Upper lobe of right lung (tissue), 1 donor: ENCODE measurements at regions not wholly inside any gene's neighbourhood (a gene's known extent, or its start where the extent isn't known, plus 50 kb on each side); places are given as distances from the start of the nearest gene placed in this dataset.

Experiments
- ATAC-seq: fragments of 200-7000 bp; cut with Tn5 transposase; one replicate; pipeline ENCODE4 v1.9.1; 2020; ENCODE audit warnings: mild to moderate bottlenecking, moderate library complexity
- DNase-seq: peaks from one replicate; pipeline ENCODE4 v3.0.0-alpha.2; 2020
- H3K27ac ChIP-seq: fragments of 200-600 bp; one replicate; pipeline ENCODE4 v1.8.0; 2022
- H3K27me3 ChIP-seq: fragments of 200-600 bp; one replicate; pipeline ENCODE4 v1.8.0; 2022; ENCODE audit warnings: mild to moderate bottlenecking
- H3K36me3 ChIP-seq: fragments of 200-600 bp; one replicate; pipeline ENCODE4 v1.8.0; 2022
- H3K4me1 ChIP-seq: fragments of 200-600 bp; one replicate; pipeline ENCODE4 v1.8.0; 2022
- H3K4me3 ChIP-seq: fragments of 200-600 bp; one replicate; pipeline ENCODE4 v1.8.0; 2022; ENCODE audit warnings: mild to moderate bottlenecking
- H3K9me3 ChIP-seq: fragments of 200-600 bp; one replicate; pipeline ENCODE4 v1.8.0; 2022
- intact Hi-C: fragments of 100-400 bp; cut with DNase I; formaldehyde crosslinking; loops from one replicate; pipeline ENCODE4 v1.11.0; 2022
- TF ChIP-seq, protein P1 (sequence below): fragments of 200-600 bp; IDR thresholded peaks from one replicate; pipeline ENCODE4 v1.8.0; 2022; ENCODE audit warnings: antibody characterized with exemption
- donor health status: DM: no; HTN: yes; CAD: no; lungs with severe emphysema.

DNA sequence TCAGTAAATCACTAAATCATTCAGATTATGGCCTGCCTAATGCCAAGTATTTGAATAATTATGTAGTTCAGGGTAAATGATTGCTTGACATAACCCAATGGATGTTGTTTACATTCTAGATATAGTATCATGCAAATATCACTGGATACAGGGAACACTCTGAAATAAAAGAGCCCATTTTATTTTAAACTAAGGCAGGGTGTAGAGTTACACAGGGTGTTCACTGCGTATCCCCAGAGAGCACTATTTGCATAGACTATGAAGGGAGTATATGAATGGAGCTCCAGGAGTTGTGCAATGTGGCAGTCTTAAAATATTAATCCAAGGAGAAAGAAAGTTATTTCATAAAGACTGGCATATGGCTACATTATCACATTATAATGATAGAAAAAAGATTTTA is 701.1 kb upstream of the KLHL29 start:
- ATAC-seq (no peak), DNase-seq (no peak)
- Histone ChIP-seq H3K27ac (no peak overlapping the region), H3K36me3 (no peaks in the 10 kb centered on the region), H3K27me3 (no peaks in the 10 kb centered on the region), H3K9me3 (no peaks in the 10 kb centered on the region), H3K4me1 (no peaks in the 10 kb centered on the region), H3K4me3 (no peak overlapping the region)
- TF ChIP-seq, protein P1, sequence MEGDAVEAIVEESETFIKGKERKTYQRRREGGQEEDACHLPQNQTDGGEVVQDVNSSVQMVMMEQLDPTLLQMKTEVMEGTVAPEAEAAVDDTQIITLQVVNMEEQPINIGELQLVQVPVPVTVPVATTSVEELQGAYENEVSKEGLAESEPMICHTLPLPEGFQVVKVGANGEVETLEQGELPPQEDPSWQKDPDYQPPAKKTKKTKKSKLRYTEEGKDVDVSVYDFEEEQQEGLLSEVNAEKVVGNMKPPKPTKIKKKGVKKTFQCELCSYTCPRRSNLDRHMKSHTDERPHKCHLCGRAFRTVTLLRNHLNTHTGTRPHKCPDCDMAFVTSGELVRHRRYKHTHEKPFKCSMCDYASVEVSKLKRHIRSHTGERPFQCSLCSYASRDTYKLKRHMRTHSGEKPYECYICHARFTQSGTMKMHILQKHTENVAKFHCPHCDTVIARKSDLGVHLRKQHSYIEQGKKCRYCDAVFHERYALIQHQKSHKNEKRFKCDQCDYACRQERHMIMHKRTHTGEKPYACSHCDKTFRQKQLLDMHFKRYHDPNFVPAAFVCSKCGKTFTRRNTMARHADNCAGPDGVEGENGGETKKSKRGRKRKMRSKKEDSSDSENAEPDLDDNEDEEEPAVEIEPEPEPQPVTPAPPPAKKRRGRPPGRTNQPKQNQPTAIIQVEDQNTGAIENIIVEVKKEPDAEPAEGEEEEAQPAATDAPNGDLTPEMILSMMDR = no peak
- intact Hi-C loops = no loop called here

DNA sequence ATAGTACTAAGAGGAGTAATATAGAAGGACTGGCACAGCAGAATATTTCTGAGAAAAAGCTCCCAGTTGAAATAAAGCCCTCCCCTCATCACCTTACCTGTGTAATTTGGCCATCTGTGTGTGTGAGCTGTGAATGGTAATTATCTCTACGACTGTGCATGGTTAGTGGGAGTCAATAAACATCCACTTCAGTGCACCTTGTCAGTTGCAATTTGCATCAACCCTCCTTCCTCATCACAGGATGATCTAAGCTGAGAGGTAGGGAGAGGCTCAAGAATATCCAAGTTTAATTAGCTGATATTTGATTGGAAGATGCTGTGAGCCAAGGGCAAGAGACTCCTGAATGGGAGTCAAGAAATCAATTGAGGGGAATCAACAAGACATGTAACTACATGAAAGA is 694.9 kb upstream of the KLHL29 start:
- no peaks in the 10 kb centered on the region for H3K4me1 ChIP-seq
- no peaks in the 10 kb centered on the region for H3K27me3 ChIP-seq
- DNase-seq (no peak), ATAC-seq (no peak)
- no peak overlapping the region for H3K27ac ChIP-seq
- H3K36me3 ChIP-seq = no peaks in the 10 kb centered on the region
- no peaks in the 10 kb centered on the region for H3K9me3 ChIP-seq
- TF ChIP-seq, protein P1 = no peak
- intact Hi-C loops = no loop called here
- no peak overlapping the region for H3K4me3 ChIP-seq

DNA sequence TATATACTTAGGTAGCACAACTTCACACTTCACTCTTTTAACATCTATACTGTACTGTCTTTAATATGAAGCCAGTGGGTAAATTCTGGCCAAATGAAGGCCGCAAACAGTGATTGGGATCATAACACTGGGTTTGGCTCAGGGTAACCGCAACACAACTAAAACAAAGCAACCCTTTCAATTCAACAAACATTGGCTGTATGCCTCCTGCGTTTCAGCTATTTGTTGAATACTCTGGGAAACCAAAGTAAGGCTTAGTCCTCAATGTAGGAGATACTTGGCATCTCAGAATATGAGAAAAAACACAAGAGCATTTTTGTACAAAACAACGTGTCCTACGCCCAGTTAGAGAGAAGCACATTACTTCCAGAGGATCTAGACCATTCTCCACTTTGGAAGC is 693.3 kb upstream of the KLHL29 start:
- intact Hi-C loops = no loop called here
- Histone ChIP-seq H3K9me3 (no peaks in the 10 kb centered on the region), H3K4me1 (no peaks in the 10 kb centered on the region), H3K36me3 (no peaks in the 10 kb centered on the region), H3K4me3 (no peak overlapping the region), H3K27ac (no peak overlapping the region), H3K27me3 (no peaks in the 10 kb centered on the region)
- ATAC-seq (no peak), DNase-seq (no peak)
- TF ChIP-seq, protein P1 = no peak

DNA sequence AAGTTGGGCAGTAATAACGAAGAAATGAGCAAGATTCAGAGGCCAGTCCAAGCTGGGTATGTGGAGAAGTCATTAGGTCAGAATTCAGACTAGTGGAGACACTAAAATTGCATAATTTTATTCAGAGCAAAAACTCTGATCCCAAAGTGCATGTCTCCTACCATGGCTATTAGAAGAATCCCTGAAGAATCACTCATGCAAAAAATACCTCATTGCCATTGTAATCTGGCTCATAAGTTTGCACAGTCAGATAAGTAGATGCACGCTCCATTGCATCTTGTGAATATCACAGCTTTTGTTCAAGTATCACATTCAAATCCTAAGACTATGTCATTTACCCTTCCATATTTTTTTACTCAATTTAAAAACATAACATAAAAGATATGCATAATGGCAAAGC is 692.2 kb upstream of the KLHL29 start:
- no peak overlapping the region for H3K4me3 ChIP-seq
- intact Hi-C loops = no loop called here
- no peak for ATAC-seq

DNA sequence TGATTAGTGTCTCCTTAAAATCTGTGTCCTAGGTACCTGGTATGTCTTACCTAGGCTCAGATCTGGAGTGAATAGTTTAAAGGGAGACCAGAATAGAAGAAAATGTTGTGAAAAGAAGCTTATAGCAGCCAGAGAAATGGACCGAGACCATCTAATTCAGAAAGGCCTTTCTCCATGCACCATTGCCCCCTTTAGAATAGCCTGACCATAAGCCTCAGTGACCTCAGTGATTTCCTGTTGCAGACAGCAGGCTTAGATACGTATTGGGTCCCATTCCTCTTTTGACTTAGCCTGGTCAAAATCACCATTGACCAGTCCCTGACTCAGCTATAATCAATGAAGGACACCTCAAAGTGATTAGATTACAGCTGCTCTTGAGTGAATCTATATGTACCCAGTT is 690.7 kb upstream of the KLHL29 start:
- no peak overlapping the region for H3K4me3 ChIP-seq
- H3K9me3 ChIP-seq = no peaks in the 10 kb centered on the region
- TF ChIP-seq, protein P1 = no peak
- no peak for ATAC-seq
- H3K27me3 ChIP-seq = no peaks in the 10 kb centered on the region
- no peak for DNase-seq
- H3K36me3 ChIP-seq = no peaks in the 10 kb centered on the region
- no peak overlapping the region for H3K27ac ChIP-seq
- H3K4me1 ChIP-seq = no peaks in the 10 kb centered on the region
- intact Hi-C loops = no loop called here

More for the DNA sequence above, 692.2 kb upstream of the KLHL29 start:
- Histone ChIP-seq H3K36me3 (no peaks in the 10 kb centered on the region), H3K27me3 (no peaks in the 10 kb centered on the region), H3K9me3 (no peaks in the 10 kb centered on the region), H3K27ac (no peak overlapping the region), H3K4me1 (no peaks in the 10 kb centered on the region)
- no peak for DNase-seq
- TF ChIP-seq, protein P1 = no peak

DNA sequence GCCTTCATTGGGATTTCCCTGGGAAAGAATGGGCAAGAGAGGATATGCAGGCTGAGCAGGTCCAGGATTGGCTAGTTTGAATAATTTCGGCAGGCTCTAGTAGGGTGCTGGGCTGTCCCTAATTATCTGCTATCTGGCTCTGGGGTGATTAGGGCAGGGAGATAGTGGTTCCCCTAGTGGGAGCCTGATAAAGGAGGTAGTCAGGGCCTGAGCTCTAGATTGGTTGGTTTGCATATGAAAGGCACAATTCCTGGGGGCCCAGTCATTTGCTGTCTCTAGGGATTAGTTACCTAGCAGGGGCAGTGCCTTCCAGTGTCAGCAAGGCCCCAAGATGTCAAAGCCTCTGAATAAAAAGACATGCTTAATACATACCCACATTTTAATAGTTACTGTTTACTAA is 690.1 kb upstream of the KLHL29 start:
- no peak for DNase-seq
- no peaks in the 10 kb centered on the region for H3K9me3 ChIP-seq
- ATAC-seq = no peak
- no peak overlapping the region for H3K27ac ChIP-seq
- H3K4me1 ChIP-seq = no peaks in the 10 kb centered on the region
- H3K27me3 ChIP-seq = no peaks in the 10 kb centered on the region
- TF ChIP-seq, protein P1 = no peak
- intact Hi-C loops = no loop called here
- H3K4me3 ChIP-seq = no peak overlapping the region
- H3K36me3 ChIP-seq = no peaks in the 10 kb centered on the region
